OCI-LY3 (cell line): ENCODE measurements at regions not wholly inside any gene's neighbourhood (a gene's known extent, or its start where the extent isn't known, plus 50 kb on each side); places are given as distances from the start of the nearest gene placed in this dataset.

ENCODE experiments used
- EZH2phosphoT487 ChIP-seq: fragments of 200-600 bp; shearing (Covaris generic); IDR thresholded peaks from 2 replicates; pipeline ENCODE4 v1.6.1; 2018; ENCODE audit warnings: antibody characterized with exemption, mixed run types, low read depth
- TF ChIP-seq, protein P1 (sequence below): fragments of 200-600, 300-600 bp; sonication (generic); IDR thresholded peaks from 2 replicates; pipeline ENCODE4 v1.5.1; 2014; ENCODE audit warnings: antibody characterized with exemption, low read length, low read depth

- TF ChIP-seq, protein P1, sequence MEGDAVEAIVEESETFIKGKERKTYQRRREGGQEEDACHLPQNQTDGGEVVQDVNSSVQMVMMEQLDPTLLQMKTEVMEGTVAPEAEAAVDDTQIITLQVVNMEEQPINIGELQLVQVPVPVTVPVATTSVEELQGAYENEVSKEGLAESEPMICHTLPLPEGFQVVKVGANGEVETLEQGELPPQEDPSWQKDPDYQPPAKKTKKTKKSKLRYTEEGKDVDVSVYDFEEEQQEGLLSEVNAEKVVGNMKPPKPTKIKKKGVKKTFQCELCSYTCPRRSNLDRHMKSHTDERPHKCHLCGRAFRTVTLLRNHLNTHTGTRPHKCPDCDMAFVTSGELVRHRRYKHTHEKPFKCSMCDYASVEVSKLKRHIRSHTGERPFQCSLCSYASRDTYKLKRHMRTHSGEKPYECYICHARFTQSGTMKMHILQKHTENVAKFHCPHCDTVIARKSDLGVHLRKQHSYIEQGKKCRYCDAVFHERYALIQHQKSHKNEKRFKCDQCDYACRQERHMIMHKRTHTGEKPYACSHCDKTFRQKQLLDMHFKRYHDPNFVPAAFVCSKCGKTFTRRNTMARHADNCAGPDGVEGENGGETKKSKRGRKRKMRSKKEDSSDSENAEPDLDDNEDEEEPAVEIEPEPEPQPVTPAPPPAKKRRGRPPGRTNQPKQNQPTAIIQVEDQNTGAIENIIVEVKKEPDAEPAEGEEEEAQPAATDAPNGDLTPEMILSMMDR: no peak
- TF ChIP-seq EZH2phosphoT487: no peak
Measured at GRCh38 chr13:44079413-44080205, 199.9 kb downstream of the LACC1 start.
